ENCODE measurements at regions not wholly inside any gene's neighbourhood (a gene's known extent, or its start where the extent isn't known, plus 50 kb on each side); places are given as distances from the start of the nearest gene placed in this dataset.

DNA sequence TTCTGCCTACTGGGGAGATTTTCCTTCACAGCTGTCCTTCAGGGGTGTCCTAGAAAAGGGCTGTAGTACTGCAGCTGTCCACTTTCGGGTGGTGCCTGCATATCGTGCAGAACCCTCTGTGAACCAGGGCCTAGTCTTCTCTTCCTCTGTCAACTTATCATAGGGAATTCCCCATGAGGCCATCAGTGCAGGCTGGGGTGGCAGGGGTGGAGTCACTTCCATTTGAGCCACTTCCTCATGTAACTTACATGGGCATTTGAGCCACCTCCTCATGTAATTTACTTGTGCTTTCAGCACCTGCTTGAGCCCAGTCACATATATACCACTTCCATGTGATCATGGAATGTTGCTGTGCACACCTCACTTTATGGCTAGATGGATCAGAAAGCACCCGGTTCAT, 742.0 kb upstream of the RGMB start:
- TF ChIP-seq ELF4 (IDR thresholded peaks at IDR 0.05) (no peak), SP1 (IDR thresholded peaks at IDR 0.05) (no peak)
